PC-3 (cell line): ENCODE measurements at regions not wholly inside any gene's neighbourhood (a gene's known extent, or its start where the extent isn't known, plus 50 kb on each side); places are given as distances from the start of the nearest gene placed in this dataset.

Experiments used
- EZH2 ChIP-seq: fragments of 300-600 bp; sonication (generic); IDR thresholded peaks from one replicate; pipeline ENCODE4 v1.6.1; 2017; ENCODE audit warnings: antibody characterized with exemption, mild to moderate bottlenecking, low read length; ENCODE audit not compliant: unreplicated experiment
- TF ChIP-seq, protein P1 (sequence below): fragments of 300-600 bp; sonication (generic); conservative IDR thresholded peaks from 2 replicates; pipeline ENCODE4 v1.5.1; 2017; ENCODE audit warnings: antibody characterized with exemption, low read depth, mild to moderate bottlenecking, low read length

DNA sequence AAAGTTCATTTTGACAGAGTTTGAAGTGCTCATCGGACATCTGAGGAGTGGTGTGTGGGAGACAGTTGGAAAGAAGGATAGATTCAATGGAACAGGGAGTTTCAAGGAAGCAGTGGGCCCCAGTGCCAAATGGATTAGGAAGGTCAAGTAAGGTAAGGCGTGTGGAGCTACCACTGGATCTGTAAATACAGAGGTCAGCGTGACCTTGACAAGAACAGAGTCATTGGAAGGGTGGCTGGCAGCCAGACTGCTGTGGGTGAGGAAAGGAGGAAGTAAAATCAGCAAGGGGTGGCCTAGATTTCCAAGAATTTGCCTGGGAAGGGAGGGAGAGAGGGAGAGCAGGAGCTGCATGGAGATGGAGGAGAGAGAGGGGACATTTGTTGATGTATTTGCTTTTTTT, 68.2 kb upstream of the IGF1 start:
- TF ChIP-seq, protein P1, sequence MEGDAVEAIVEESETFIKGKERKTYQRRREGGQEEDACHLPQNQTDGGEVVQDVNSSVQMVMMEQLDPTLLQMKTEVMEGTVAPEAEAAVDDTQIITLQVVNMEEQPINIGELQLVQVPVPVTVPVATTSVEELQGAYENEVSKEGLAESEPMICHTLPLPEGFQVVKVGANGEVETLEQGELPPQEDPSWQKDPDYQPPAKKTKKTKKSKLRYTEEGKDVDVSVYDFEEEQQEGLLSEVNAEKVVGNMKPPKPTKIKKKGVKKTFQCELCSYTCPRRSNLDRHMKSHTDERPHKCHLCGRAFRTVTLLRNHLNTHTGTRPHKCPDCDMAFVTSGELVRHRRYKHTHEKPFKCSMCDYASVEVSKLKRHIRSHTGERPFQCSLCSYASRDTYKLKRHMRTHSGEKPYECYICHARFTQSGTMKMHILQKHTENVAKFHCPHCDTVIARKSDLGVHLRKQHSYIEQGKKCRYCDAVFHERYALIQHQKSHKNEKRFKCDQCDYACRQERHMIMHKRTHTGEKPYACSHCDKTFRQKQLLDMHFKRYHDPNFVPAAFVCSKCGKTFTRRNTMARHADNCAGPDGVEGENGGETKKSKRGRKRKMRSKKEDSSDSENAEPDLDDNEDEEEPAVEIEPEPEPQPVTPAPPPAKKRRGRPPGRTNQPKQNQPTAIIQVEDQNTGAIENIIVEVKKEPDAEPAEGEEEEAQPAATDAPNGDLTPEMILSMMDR = no peak
- no peak for TF ChIP-seq EZH2
